Gastroesophageal sphincter (tissue), 3 donors: ENCODE measurements at regions not wholly inside any gene's neighbourhood (a gene's known extent, or its start where the extent isn't known, plus 50 kb on each side); places are given as distances from the start of the nearest gene placed in this dataset.

Experiments
- POLR2A ChIP-seq, 2 donors: fragments of 450-650 bp; IDR thresholded peaks; one replicate each; pipeline ENCODE4 v1.6.1; 2017; ENCODE audit warnings: antibody characterized with exemption in 2 of 2, mild to moderate bottlenecking in 2 of 2, moderate library complexity in 1 of 2
- TF ChIP-seq, protein P1 (sequence below), 4 experiments: fragments of 200-600 bp in 2 of 4; fragments of 450-650 bp in 2 of 4; sonication (generic) in 1 of 4; IDR thresholded peaks; one replicate each; pipeline ENCODE4 v1.5.1; 2017 to 2019; ENCODE audit warnings: antibody characterized with exemption in 4 of 4, mild to moderate bottlenecking in 2 of 4, moderate library complexity in 2 of 4

- TF ChIP-seq, protein P1, sequence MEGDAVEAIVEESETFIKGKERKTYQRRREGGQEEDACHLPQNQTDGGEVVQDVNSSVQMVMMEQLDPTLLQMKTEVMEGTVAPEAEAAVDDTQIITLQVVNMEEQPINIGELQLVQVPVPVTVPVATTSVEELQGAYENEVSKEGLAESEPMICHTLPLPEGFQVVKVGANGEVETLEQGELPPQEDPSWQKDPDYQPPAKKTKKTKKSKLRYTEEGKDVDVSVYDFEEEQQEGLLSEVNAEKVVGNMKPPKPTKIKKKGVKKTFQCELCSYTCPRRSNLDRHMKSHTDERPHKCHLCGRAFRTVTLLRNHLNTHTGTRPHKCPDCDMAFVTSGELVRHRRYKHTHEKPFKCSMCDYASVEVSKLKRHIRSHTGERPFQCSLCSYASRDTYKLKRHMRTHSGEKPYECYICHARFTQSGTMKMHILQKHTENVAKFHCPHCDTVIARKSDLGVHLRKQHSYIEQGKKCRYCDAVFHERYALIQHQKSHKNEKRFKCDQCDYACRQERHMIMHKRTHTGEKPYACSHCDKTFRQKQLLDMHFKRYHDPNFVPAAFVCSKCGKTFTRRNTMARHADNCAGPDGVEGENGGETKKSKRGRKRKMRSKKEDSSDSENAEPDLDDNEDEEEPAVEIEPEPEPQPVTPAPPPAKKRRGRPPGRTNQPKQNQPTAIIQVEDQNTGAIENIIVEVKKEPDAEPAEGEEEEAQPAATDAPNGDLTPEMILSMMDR (IDR thresholded peaks at IDR 0.05): no peak
- no peak for TF ChIP-seq POLR2A (IDR thresholded peaks at IDR 0.05)
Measured at GRCh38 chrX:30144221-30144620, 71.1 kb upstream of the MAGEB2 start.
